GM12878 (cell line): ENCODE measurements at regions not wholly inside any gene's neighbourhood (a gene's known extent, or its start where the extent isn't known, plus 50 kb on each side); places are given as distances from the start of the nearest gene placed in this dataset.

ENCODE experiments used
- ATAC-seq: fragments of 200-7000 bp; cut with Tn5 transposase; 3 replicates; pipeline ENCODE4 v1.9.1; 2020; ENCODE audit warnings: mild to moderate bottlenecking, moderate library complexity
- BruUV-seq: library from RNA; stranded (reverse); fragments of 400-500 nt; replicated peaks from 2 replicates; lab custom pipeline; 2021; lab: Mats Ljungman, UMichigan
- CTCF ChIA-PET: fragments of 300-600 bp; sonication (Branson Sonifier 250); formaldehyde crosslinking; extraction: SDS; loops from one replicate; lab custom pipeline; 2021; ENCODE audit warnings: inconsistent platforms; lab: Yijun Ruan, JAX
- POLR2A ChIA-PET: fragments of 350-600 bp; formaldehyde crosslinking; extraction: SDS; loops from one replicate; lab custom pipeline; 2021; ENCODE audit warnings: inconsistent platforms; lab: Charles Lee
- RAD21 ChIA-PET: fragments of 300-600 bp; sonication (Branson Sonifier 250); formaldehyde crosslinking; loops from one replicate; lab custom pipeline; 2023; ENCODE audit warnings: antibody characterized with exemption; ENCODE audit not compliant: unreplicated experiment; lab: Charles Lee
- SMC1A ChIA-PET: fragments of 300-600 bp; sonication (Branson Sonifier 250); formaldehyde crosslinking; loops from one replicate; lab custom pipeline; 2023; ENCODE audit not compliant: unreplicated experiment, uncharacterized antibody; lab: Charles Lee
- DNase-seq: peaks from one replicate; pipeline ENCODE4 v3.0.0-alpha.2; 2011; ENCODE audit warnings: low read depth, low spot score
- FAIRE-seq: peaks from 3 replicates; lab custom pipeline; 2011; peaks lifted over from hg19 to GRCh38; lab: Jason Lieb, UNC
- H2AFZ ChIP-seq: 2 replicates; pipeline ENCODE4 v1.6.0; 2011; ENCODE audit warnings: low read depth, low read length, control low read depth; ENCODE audit not compliant: control insufficient read depth
- H3K27ac ChIP-seq: 2 replicates; pipeline ENCODE4 v1.5.1; 2011; ENCODE audit warnings: control low read depth; ENCODE audit not compliant: control insufficient read depth, insufficient read depth
- H3K27me3 ChIP-seq, 2 experiments: replicated peaks in 1 of 2; 2 replicates each; pipeline versions ENCODE4 v1.6.0 to v1.6.1; 2011; ENCODE audit warnings: low read length in 1 of 2; ENCODE audit not compliant: control insufficient read depth in 2 of 2, insufficient read depth in 2 of 2
- H3K36me3 ChIP-seq, 2 experiments: 2 replicates each; pipeline ENCODE4 v1.5.1; 2011; ENCODE audit warnings: low read length in 1 of 2; ENCODE audit not compliant: control insufficient read depth in 2 of 2, insufficient read depth in 2 of 2
- H3K4me1 ChIP-seq: 2 replicates; pipeline ENCODE4 v1.6.1; 2011; ENCODE audit warnings: mild to moderate bottlenecking, low read length, moderate library complexity, mixed read lengths; ENCODE audit not compliant: control insufficient read depth, insufficient read depth
- H3K4me2 ChIP-seq: 2 replicates; pipeline ENCODE4 v1.6.0; 2011; ENCODE audit warnings: control low read depth; ENCODE audit not compliant: control insufficient read depth, insufficient read depth
- H3K4me3 ChIP-seq: fragments of 200-600 bp; sonication (generic); 2 replicates; pipeline ENCODE4 v1.5.1; 2016
- H3K79me2 ChIP-seq: 2 replicates; pipeline ENCODE4 v1.6.0; 2011; ENCODE audit warnings: low read length; ENCODE audit not compliant: control insufficient read depth, insufficient read depth
- H3K9ac ChIP-seq: 2 replicates; pipeline ENCODE4 v1.8.0; 2011; ENCODE audit warnings: low read length, control low read depth, mixed read lengths; ENCODE audit not compliant: control insufficient read depth, insufficient read depth
- H3K9me3 ChIP-seq: replicated peaks from 3 replicates; pipeline ENCODE4 v1.5.1; 2011; ENCODE audit warnings: mild to moderate bottlenecking, low read length; ENCODE audit not compliant: control insufficient read depth, insufficient read depth
- H4K20me1 ChIP-seq: 2 replicates; pipeline ENCODE4 v1.6.0; 2011; ENCODE audit not compliant: control insufficient read depth, insufficient read depth
- BHLHE40 ChIP-seq, 2 experiments: fragments of 450-650 bp in 1 of 2; IDR thresholded peaks; 2 replicates each; pipeline ENCODE4 v1.6.1; 2011 to 2017; ENCODE audit warnings: low read depth in 2 of 2, borderline replicate concordance in 1 of 2, improper control_type of control experiment in 1 of 2, low read length in 1 of 2, mild to moderate bottlenecking in 1 of 2
- CBX3 ChIP-seq: fragments of 200-600 bp; sonication (generic); IDR thresholded peaks from 2 replicates; pipeline ENCODE4 v1.6.1; 2016; ENCODE audit warnings: low read depth, borderline replicate concordance
- CBX5 ChIP-seq: sonication (generic); IDR thresholded peaks from 2 replicates; pipeline ENCODE4 v1.6.1; 2016; ENCODE audit warnings: low read depth, moderate library complexity, mild to moderate bottlenecking, inconsistent platforms
- CREM ChIP-seq: IDR thresholded peaks from 2 replicates; pipeline ENCODE4 v1.6.1; 2014; ENCODE audit warnings: antibody characterized with exemption, low read depth
- HDAC2 ChIP-seq: fragments of 200-600 bp; sonication (generic); IDR thresholded peaks from 2 replicates; pipeline ENCODE4 v1.6.1; 2017
- IRF4 ChIP-seq: IDR thresholded peaks from 2 replicates; pipeline ENCODE4 v1.6.1; 2011; ENCODE audit warnings: low read depth, low read length
- NFIC ChIP-seq: IDR thresholded peaks from 2 replicates; pipeline ENCODE4 v1.6.1; 2012; ENCODE audit warnings: low read depth, mild to moderate bottlenecking, inconsistent platforms, low read length, moderate library complexity
- RELA ChIP-seq: fragments of 450-650 bp; IDR thresholded peaks from 2 replicates; pipeline ENCODE4 v1.8.0; 2014; ENCODE audit warnings: borderline replicate concordance; ENCODE audit not compliant: partially characterized antibody
- SP1 ChIP-seq: IDR thresholded peaks from one replicate; pipeline ENCODE4 v1.6.1; 2011; ENCODE audit warnings: low read depth, low read length
- TCF12 ChIP-seq: IDR thresholded peaks from 2 replicates; pipeline ENCODE4 v1.6.1; 2011; ENCODE audit warnings: low read depth, mild to moderate bottlenecking, low read length
- ZZZ3 ChIP-seq: IDR thresholded peaks from 2 replicates; pipeline ENCODE4 v1.6.1; 2011; ENCODE audit warnings: low read depth; ENCODE audit not compliant: control insufficient read depth, insufficient read length
- WGBS: methylation state at CpG from one replicate; pipeline ENCODE4 v1.1.6; 2016; ENCODE audit warnings: low lambda C conversion rate; ENCODE audit not compliant: insufficient replicate concordance, insufficient coverage; ENCODE audit errors: missing lambda C conversion rate; 5-methylcytosine and 5-hydroxymethylcytosine counted together
- in situ Hi-C: fragments of 300-500 bp; cut with MboI; formaldehyde crosslinking; loops from 9 replicates; pipeline ENCODE4 v1.14.3; 2018; ENCODE audit warnings: mixed read lengths
- intact Hi-C: fragments of 100-400 bp; cut with micrococcal nuclease; formaldehyde crosslinking; loops from one replicate; pipeline ENCODE4 v1.14.2; 2022; ENCODE audit not compliant: unreplicated experiment
- TF ChIP-seq, protein P1 (sequence below): fragments of 150-350 bp; IDR thresholded peaks from 2 replicates; pipeline ENCODE4 v1.6.1; 2016; ENCODE audit warnings: low read depth, low read length
- TF ChIP-seq, protein P2 (sequence below): fragments of 450-650 bp; IDR thresholded peaks from 2 replicates; pipeline ENCODE4 v1.6.1; 2016; ENCODE audit warnings: mild to moderate bottlenecking
- TF ChIP-seq, protein P3 (sequence below): IDR thresholded peaks from 2 replicates; pipeline ENCODE4 v1.6.1; 2011; ENCODE audit warnings: low read depth, mild to moderate bottlenecking, low read length, moderate library complexity, borderline replicate concordance; ENCODE audit errors: extremely low read depth

DNA sequence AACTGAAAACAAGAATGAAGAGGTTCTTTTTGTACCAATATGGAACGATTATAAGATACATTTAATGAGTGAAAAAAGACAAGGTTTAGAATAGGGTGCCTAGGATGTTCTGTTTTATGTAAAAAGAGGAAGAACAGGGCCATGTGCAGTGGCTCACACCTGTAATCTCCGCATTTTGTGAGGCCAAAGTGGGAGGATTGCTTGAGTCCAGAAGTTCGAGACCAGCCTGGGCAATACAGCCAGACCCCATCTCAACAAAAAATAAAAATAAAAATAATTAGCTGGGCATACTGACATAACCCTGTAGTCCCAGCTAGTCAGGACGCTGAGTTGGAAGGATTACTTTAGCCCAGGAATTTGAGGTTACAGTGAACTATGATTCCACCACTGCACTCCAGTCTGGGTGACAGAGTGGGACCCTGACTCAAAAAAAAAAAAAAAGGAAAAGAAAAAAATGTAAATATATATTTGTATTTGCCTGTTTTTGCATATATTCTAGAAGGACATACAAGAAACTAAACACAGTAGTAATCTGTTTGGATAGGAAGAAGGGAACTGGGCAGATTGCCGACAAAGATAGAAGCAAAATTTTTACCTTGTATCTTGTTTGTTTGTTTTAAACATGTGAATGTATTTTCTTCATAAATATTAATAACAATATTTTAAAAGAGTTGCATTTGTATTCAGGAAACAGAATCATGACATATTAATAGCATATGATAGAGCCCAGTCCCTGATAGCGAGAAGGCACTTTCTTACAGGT lies 174.3 kb downstream of the SOX2 start:
- no peaks in the 10 kb centered on the region for H3K27me3 ChIP-seq
- no peak overlapping the region for H3K9ac ChIP-seq
- no peaks in the 10 kb centered on the region for H3K4me1 ChIP-seq
- no peaks in the 10 kb centered on the region for H3K36me3 ChIP-seq
- no peaks in the 10 kb centered on the region for H3K9me3 ChIP-seq
- no peaks in the 10 kb centered on the region for H3K79me2 ChIP-seq
- DNase-seq (no peak), FAIRE-seq (peak; percentile 31), ATAC-seq (no peak)
- BruUV-seq = no TSS peak
- no peak overlapping the region for H2AFZ ChIP-seq
- in situ Hi-C loops = no loop called here
- TF ChIP-seq NFIC (no peak), BHLHE40 (IDR thresholded peaks at IDR 0.05; ENCODE audit: borderline replicate concordance in 1 of 2, low read depth in 2 of 2, low read length in 1 of 2) (no peak), HDAC2 (no peak), CBX5 (no peak)
- H4K20me1 ChIP-seq = no peaks in the 10 kb centered on the region
- no peak overlapping the region for H3K4me3 ChIP-seq
- no peak overlapping the region for H3K4me2 ChIP-seq
- 50% methylated on average over 6 of the region's 6 CpGs for WGBS
- intact Hi-C loops = no loop called here
- ChIA-PET POLR2A (no interaction called here), SMC1A (no interaction called here), CTCF (interaction anchor here (0.6 kb wide), 1 partner anchor 32 kb away, joined by 3 read pairs; no protein-coding TSS in a partner anchor), RAD21 (no interaction called here)
- H3K27ac ChIP-seq = no peak overlapping the region

DNA sequence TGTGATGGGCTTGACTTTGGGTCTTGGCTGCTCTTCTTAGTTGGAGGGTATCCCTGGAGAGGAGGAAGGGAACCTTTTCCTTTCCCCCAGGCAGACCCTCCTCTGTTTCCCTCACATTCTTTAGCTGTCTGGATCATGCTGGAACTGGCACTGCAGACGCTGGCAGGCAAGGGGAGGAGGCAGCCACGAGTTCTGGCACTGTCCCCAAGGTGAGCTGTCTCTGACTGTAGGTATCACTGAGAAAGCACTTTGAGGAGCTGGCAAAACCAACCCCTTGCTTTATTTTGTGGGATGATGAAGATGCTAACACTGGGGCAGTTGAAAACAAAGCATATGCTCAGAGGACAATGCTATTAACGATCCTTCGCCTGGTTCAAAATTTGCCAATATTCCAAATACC lies 175.0 kb downstream of the SOX2 start:
- no peak overlapping the region for H3K4me3 ChIP-seq
- no peaks in the 10 kb centered on the region for H3K27me3 ChIP-seq
- 79% methylated on average over 4 of the region's 4 CpGs for WGBS
- CTCF ChIA-PET = no interaction called here
- no peaks in the 10 kb centered on the region for H3K4me1 ChIP-seq
- SMC1A ChIA-PET = no interaction called here
- no peaks in the 10 kb centered on the region for H4K20me1 ChIP-seq
- intact Hi-C loops = no loop called here
- DNase-seq = no peak
- RAD21 ChIA-PET = no interaction called here
- no peak overlapping the region for H3K9ac ChIP-seq
- H3K27ac ChIP-seq = no peak overlapping the region
- H2AFZ ChIP-seq = no peak overlapping the region
- POLR2A ChIA-PET = no interaction called here
- no peak for ATAC-seq
- no peak for FAIRE-seq
- no peaks in the 10 kb centered on the region for H3K79me2 ChIP-seq
- in situ Hi-C loops = no loop called here
- no peak overlapping the region for H3K4me2 ChIP-seq
- BruUV-seq = no TSS peak
- no peaks in the 10 kb centered on the region for H3K36me3 ChIP-seq
- no peaks in the 10 kb centered on the region for H3K9me3 ChIP-seq
- TF ChIP-seq IRF4 (no peak), ZZZ3 (no peak), CBX3 (no peak), RELA (no peak), TCF12 (no peak), CREM (no peak), SP1 (no peak)
- TF ChIP-seq, protein P1, sequence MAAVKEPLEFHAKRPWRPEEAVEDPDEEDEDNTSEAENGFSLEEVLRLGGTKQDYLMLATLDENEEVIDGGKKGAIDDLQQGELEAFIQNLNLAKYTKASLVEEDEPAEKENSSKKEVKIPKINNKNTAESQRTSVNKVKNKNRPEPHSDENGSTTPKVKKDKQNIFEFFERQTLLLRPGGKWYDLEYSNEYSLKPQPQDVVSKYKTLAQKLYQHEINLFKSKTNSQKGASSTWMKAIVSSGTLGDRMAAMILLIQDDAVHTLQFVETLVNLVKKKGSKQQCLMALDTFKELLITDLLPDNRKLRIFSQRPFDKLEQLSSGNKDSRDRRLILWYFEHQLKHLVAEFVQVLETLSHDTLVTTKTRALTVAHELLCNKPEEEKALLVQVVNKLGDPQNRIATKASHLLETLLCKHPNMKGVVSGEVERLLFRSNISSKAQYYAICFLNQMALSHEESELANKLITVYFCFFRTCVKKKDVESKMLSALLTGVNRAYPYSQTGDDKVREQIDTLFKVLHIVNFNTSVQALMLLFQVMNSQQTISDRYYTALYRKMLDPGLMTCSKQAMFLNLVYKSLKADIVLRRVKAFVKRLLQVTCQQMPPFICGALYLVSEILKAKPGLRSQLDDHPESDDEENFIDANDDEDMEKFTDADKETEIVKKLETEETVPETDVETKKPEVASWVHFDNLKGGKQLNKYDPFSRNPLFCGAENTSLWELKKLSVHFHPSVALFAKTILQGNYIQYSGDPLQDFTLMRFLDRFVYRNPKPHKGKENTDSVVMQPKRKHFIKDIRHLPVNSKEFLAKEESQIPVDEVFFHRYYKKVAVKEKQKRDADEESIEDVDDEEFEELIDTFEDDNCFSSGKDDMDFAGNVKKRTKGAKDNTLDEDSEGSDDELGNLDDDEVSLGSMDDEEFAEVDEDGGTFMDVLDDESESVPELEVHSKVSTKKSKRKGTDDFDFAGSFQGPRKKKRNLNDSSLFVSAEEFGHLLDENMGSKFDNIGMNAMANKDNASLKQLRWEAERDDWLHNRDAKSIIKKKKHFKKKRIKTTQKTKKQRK = no peak
- TF ChIP-seq, protein P2, sequence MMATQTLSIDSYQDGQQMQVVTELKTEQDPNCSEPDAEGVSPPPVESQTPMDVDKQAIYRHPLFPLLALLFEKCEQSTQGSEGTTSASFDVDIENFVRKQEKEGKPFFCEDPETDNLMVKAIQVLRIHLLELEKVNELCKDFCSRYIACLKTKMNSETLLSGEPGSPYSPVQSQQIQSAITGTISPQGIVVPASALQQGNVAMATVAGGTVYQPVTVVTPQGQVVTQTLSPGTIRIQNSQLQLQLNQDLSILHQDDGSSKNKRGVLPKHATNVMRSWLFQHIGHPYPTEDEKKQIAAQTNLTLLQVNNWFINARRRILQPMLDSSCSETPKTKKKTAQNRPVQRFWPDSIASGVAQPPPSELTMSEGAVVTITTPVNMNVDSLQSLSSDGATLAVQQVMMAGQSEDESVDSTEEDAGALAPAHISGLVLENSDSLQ = no peak
- TF ChIP-seq, protein P3, sequence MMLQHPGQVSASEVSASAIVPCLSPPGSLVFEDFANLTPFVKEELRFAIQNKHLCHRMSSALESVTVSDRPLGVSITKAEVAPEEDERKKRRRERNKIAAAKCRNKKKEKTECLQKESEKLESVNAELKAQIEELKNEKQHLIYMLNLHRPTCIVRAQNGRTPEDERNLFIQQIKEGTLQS = no peak
